ENCODE measurements at regions not wholly inside any gene's neighbourhood (a gene's known extent, or its start where the extent isn't known, plus 50 kb on each side); places are given as distances from the start of the nearest gene placed in this dataset.
"Not testable (repeated sequence)": the region's sequence is repeated elsewhere in the genome, so short reads cannot be mapped to it uniquely, and the experiment has no call there.

DNA sequence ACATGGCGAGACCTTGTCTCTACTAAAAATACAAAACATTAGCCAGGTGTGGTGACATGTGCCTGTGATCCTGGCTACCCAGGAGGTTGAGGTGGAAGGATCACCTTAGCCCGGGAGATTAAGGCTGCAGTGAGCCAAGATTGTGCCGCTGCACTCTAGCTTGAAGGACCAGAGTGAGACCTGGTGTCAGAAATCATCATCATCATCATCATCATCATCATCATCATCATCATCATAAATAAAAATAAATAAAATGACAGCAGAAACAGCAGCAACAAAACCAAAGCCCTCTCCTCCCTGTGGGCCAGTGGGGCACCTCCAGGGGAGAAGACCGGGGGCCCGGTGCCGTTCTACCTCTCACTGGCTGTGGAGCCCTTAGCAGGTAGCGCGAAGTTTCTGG lies 281.9 kb upstream of the CRY1 start:
- 97% methylated on average over 8 of the region's 8 CpGs for WGBS (ENCODE audit: insufficient coverage)
- no peak overlapping the region for H3K4me3 ChIP-seq (ENCODE audit: control insufficient read depth in 1 of 7, extremely low read depth in 1 of 7, insufficient read depth in 4 of 7, low read depth in 2 of 7, low read length in 6 of 7)
- H3K36me3 ChIP-seq (ENCODE audit: control insufficient read depth in 4 of 4, insufficient read depth in 4 of 4, low read length in 3 of 4), result no peaks in the 10 kb centered on the region
- H3K27ac ChIP-seq (ENCODE audit: insufficient read depth in 1 of 2, low read depth in 1 of 2, low read length in 2 of 2, poor library complexity in 1 of 2, severe bottlenecking in 2 of 2), result no peak overlapping the region
- H3K27me3 ChIP-seq (replicated peaks in 2 of 5; ENCODE audit: control insufficient read depth in 4 of 5, insufficient read depth in 5 of 5, low read length in 4 of 5), result peaks cover 0 to 2% (median 0%) of the 10 kb centered on the region in 5 experiments
- ChIA-PET POLR2A (no interaction called here), CTCF (interaction anchor here (1.0 to 1.8 kb wide), 3 partner anchors 28 to 230 kb away, joined by 3 to 5 read pairs (median 3); no protein-coding TSS in a partner anchor)
- peaks cover 6 to 28% (median 17%) of the 10 kb centered on the region in 4 experiments for H3K4me1 ChIP-seq (ENCODE audit: control extremely low read depth in 1 of 4, control insufficient read depth in 4 of 4, insufficient read depth in 4 of 4, low read length in 3 of 4)
- no peaks in the 10 kb centered on the region for H3K9me3 ChIP-seq (ENCODE audit: control extremely low read depth in 1 of 5, control insufficient read depth in 4 of 5, insufficient read depth in 2 of 5, low read depth in 1 of 5, low read length in 4 of 5)
- no peak for DNase-seq

DNA sequence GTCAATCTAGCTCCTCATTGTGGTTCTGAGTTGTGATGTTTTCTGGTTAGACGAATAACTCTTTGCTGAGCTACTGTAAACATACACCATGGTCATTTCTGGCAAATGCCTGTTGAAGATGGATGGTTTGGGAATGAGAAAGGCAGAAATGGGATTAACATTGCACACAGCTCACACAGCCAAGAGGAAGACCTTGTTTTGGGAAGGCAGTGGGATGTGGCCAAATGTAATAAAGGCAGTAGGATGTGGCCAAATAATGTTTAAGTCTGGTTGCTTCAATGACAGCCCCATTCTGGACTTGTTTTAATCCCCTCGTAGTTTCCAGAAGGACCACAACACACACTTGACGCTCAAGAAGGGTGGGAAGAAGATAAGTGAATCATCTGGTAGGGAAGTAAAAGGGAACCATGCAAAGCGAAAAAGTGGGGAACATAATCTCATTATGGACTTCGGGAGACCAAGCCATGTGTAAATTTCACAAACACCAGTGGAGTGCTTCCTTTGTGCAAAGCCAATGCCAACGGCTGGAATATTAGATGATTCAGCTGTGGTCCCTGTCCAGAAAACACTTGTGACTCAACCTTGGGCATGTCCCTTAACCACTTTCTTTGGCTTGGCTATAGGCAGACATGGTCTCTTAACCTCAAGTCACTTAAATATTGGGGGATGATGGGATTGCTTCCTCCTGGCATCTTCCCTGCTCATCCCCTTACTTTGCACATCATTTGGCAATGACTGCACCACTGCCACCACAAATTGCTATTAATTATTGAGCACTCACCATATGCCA lies 284.4 kb upstream of the CRY1 start:
- POLR2A ChIA-PET, result no interaction called here

DNA sequence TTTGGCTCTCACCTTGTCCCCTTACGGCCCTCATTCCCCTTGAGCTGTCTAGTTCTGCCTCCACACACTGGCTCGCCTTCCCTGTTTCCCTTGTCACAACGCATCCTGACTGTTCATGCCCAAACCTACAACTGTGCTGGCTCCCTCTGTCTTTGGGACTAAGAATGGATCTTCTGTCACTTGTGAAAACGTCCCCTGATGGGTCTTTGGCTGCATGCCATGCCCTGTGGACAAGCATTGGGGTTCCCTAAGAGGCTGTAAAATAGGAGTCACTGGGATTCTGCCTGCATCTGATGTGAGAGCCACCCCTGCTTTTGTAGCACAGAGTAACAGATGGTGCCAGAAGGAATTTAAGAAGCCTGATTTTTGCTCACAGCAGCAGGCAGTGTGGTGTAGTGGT lies 285.3 kb upstream of the CRY1 start:
- H3K27me3 ChIP-seq (replicated peaks in 2 of 5; ENCODE audit: control insufficient read depth in 4 of 5, insufficient read depth in 5 of 5, low read length in 4 of 5), result peaks cover 0 to 2% (median 0%) of the 10 kb centered on the region in 5 experiments
- WGBS (ENCODE audit: insufficient coverage), result 87% methylated on average over 4 of the region's 4 CpGs
- no peaks in the 10 kb centered on the region for H3K36me3 ChIP-seq (ENCODE audit: control insufficient read depth in 4 of 4, insufficient read depth in 4 of 4, low read length in 3 of 4)
- no peaks in the 10 kb centered on the region for H3K9me3 ChIP-seq (ENCODE audit: control extremely low read depth in 1 of 5, control insufficient read depth in 4 of 5, insufficient read depth in 2 of 5, low read depth in 1 of 5, low read length in 4 of 5)
- ChIA-PET CTCF (interaction anchor here (1.5 to 1.6 kb wide), 2 partner anchors 8 to 11 kb away, joined by 3 to 6 read pairs; no protein-coding TSS in a partner anchor), POLR2A (no interaction called here)
- H3K27ac ChIP-seq (ENCODE audit: insufficient read depth in 1 of 2, low read depth in 1 of 2, low read length in 2 of 2, poor library complexity in 1 of 2, severe bottlenecking in 2 of 2), result no peak overlapping the region
- no peak for DNase-seq
- no peak overlapping the region for H3K4me3 ChIP-seq (ENCODE audit: control insufficient read depth in 1 of 7, extremely low read depth in 1 of 7, insufficient read depth in 4 of 7, low read depth in 2 of 7, low read length in 6 of 7)
- H3K4me1 ChIP-seq (ENCODE audit: control extremely low read depth in 1 of 4, control insufficient read depth in 4 of 4, insufficient read depth in 4 of 4, low read length in 3 of 4), result peaks cover 0 to 9% (median 6%) of the 10 kb centered on the region in 4 experiments

More for the DNA sequence above, 284.4 kb upstream of the CRY1 start:
- Histone ChIP-seq H3K4me3 (ENCODE audit: control insufficient read depth in 1 of 7, extremely low read depth in 1 of 7, insufficient read depth in 4 of 7, low read depth in 2 of 7, low read length in 6 of 7) (no peak overlapping the region), H3K27ac (ENCODE audit: insufficient read depth in 1 of 2, low read depth in 1 of 2, low read length in 2 of 2, poor library complexity in 1 of 2, severe bottlenecking in 2 of 2) (no peak overlapping the region), H3K36me3 (ENCODE audit: control insufficient read depth in 4 of 4, insufficient read depth in 4 of 4, low read length in 3 of 4) (no peaks in the 10 kb centered on the region), H3K4me1 (ENCODE audit: control extremely low read depth in 1 of 4, control insufficient read depth in 4 of 4, insufficient read depth in 4 of 4, low read length in 3 of 4) (peaks cover 0 to 16% (median 9%) of the 10 kb centered on the region in 4 experiments), H3K9me3 (ENCODE audit: control extremely low read depth in 1 of 5, control insufficient read depth in 4 of 5, insufficient read depth in 2 of 5, low read depth in 1 of 5, low read length in 4 of 5) (no peaks in the 10 kb centered on the region), H3K27me3 (replicated peaks in 2 of 5; ENCODE audit: control insufficient read depth in 4 of 5, insufficient read depth in 5 of 5, low read length in 4 of 5) (peaks cover 0 to 2% (median 0%) of the 10 kb centered on the region in 5 experiments)
- WGBS (ENCODE audit: insufficient coverage), result 96% methylated on average over 4 of the region's 6 CpGs
- CTCF ChIA-PET, result interaction anchor here (1.5 to 1.6 kb wide), 2 partner anchors 9 to 11 kb away, joined by 3 to 6 read pairs; no protein-coding TSS in a partner anchor
- no peak for DNase-seq

DNA sequence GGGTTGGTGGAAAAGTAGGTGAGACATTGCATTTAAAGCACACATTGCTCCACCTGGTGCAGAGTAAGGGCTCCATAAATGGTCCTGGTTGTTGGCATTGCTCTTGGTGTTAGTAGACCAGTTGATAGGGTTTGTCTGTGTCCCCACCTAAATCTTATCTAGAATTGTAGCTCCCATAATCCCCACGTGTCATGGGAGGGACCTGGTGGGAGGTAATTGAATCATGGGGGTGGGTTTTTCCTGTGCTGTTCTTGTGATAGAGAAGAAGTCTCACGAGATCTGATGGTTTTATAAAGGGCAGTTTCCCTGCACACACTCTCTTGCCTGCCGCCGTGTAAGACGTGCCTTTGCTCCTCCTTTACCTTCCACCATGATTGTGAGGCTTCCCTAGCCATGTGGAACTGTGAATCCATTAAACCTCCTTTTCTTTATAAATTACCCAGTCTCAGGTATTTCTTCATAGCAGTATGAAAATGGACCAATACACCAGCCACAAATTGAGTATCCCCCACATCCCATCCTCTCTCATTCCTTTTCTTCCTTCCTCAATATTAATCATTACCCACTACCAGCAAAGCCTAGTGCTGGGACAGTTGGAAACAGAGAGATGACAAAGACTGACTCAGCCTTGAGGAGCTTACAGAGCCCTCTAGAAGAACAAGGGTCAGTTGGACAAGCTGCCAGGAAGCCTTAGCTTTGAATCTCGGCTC lies 285.9 kb upstream of the CRY1 start:
- POLR2A ChIA-PET; H3K4me3 ChIP-seq (ENCODE audit: control insufficient read depth in 1 of 7, extremely low read depth in 1 of 7, insufficient read depth in 4 of 7, low read depth in 2 of 7, low read length in 6 of 7); DNase-seq; CTCF ChIA-PET; H3K4me1 ChIP-seq (ENCODE audit: control extremely low read depth in 1 of 4, control insufficient read depth in 4 of 4, insufficient read depth in 4 of 4, low read length in 3 of 4); H3K36me3 ChIP-seq (ENCODE audit: control insufficient read depth in 4 of 4, insufficient read depth in 4 of 4, low read length in 3 of 4); H3K9me3 ChIP-seq (ENCODE audit: control extremely low read depth in 1 of 5, control insufficient read depth in 4 of 5, insufficient read depth in 2 of 5, low read depth in 1 of 5, low read length in 4 of 5); H3K27me3 ChIP-seq (replicated peaks in 2 of 5; ENCODE audit: control insufficient read depth in 4 of 5, insufficient read depth in 5 of 5, low read length in 4 of 5); H3K27ac ChIP-seq (ENCODE audit: insufficient read depth in 1 of 2, low read depth in 1 of 2, low read length in 2 of 2, poor library complexity in 1 of 2, severe bottlenecking in 2 of 2): not testable (repeated sequence)
- 92% methylated on average over 5 of the region's 6 CpGs for WGBS (ENCODE audit: insufficient coverage)

DNA sequence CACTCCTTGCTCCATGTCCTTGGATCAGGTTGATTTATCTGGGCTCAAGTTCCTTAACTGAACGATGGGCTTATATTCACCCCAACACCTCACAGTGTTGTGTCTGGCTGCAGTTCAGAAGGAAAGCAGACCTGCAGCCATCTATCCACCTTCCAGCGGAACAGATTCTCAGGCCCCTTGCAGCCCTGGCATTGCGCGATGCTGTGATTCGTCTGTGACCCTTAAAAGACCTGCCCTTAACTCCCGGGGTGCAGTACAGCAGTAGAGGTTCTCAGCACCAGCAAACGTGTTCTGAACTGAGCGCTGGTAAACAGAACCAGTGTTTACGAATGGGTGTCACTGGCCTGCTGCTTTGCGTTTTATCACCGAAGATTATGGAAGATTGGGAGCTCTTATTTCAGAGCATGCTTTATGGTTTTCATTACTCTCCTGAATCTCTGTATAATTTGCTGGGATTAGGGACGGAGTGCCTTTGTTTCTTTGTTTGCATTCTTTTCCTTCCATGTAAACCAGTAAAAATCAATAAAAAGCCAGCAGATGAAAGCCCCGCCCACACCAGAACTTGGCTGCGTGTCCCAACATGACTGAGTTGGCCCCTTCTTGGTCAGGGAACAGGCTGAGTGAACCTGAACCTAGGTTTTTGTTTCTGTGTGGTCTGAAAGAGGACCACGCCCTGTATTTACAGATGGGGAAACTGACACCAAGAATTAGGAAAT lies 286.7 kb upstream of the CRY1 start:
- Histone ChIP-seq H3K9me3 (ENCODE audit: control extremely low read depth in 1 of 5, control insufficient read depth in 4 of 5, insufficient read depth in 2 of 5, low read depth in 1 of 5, low read length in 4 of 5) (no peaks in the 10 kb centered on the region), H3K4me3 (ENCODE audit: control insufficient read depth in 1 of 7, extremely low read depth in 1 of 7, insufficient read depth in 4 of 7, low read depth in 2 of 7, low read length in 6 of 7) (no peak overlapping the region), H3K4me1 (ENCODE audit: control extremely low read depth in 1 of 4, control insufficient read depth in 4 of 4, insufficient read depth in 4 of 4, low read length in 3 of 4) (no peaks in the 10 kb centered on the region), H3K27me3 (replicated peaks in 2 of 5; ENCODE audit: control insufficient read depth in 4 of 5, insufficient read depth in 5 of 5, low read length in 4 of 5) (no peaks in the 10 kb centered on the region), H3K27ac (ENCODE audit: insufficient read depth in 1 of 2, low read depth in 1 of 2, low read length in 2 of 2, poor library complexity in 1 of 2, severe bottlenecking in 2 of 2) (no peak overlapping the region), H3K36me3 (ENCODE audit: control insufficient read depth in 4 of 4, insufficient read depth in 4 of 4, low read length in 3 of 4) (peaks cover 0 to under 1% (median 0%) of the 10 kb centered on the region in 4 experiments)
- 89% methylated on average over 9 of the region's 15 CpGs for WGBS (ENCODE audit: insufficient coverage)
- ChIA-PET POLR2A (no interaction called here), CTCF (no interaction called here)
- DNase-seq, result no peak

DNA sequence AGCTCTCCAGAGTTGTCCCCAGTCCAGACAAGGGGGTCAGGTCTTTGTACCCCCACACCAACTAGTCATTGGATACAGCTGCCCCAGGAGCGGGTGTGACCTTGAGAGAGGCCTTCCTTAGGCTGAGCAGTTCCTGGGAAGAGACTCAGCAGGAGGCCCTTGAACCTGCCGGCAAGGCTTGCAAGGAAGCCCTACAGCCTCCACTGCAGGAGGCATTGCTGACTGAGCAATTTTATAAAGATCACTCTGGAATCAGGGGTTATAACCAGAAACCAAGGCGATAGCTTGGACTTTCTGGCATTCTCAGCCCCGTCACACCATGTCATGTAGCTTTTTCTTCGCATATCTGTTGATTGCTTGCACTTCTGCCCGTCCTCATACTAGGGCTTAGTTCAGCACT lies 291.3 kb upstream of the CRY1 start:
- Histone ChIP-seq H3K27me3 (replicated peaks in 2 of 5; ENCODE audit: control insufficient read depth in 4 of 5, insufficient read depth in 5 of 5, low read length in 4 of 5) (no peaks in the 10 kb centered on the region), H3K36me3 (ENCODE audit: control insufficient read depth in 4 of 4, insufficient read depth in 4 of 4, low read length in 3 of 4) (peaks cover 0 to 2% (median 0%) of the 10 kb centered on the region in 4 experiments), H3K4me3 (ENCODE audit: control insufficient read depth in 1 of 7, extremely low read depth in 1 of 7, insufficient read depth in 4 of 7, low read depth in 2 of 7, low read length in 6 of 7) (no peak overlapping the region), H3K4me1 (ENCODE audit: control extremely low read depth in 1 of 4, control insufficient read depth in 4 of 4, insufficient read depth in 4 of 4, low read length in 3 of 4) (peaks cover 0 to 7% (median 0%) of the 10 kb centered on the region in 4 experiments), H3K9me3 (ENCODE audit: control extremely low read depth in 1 of 5, control insufficient read depth in 4 of 5, insufficient read depth in 2 of 5, low read depth in 1 of 5, low read length in 4 of 5) (peaks cover 0 to 6% (median 0%) of the 10 kb centered on the region in 5 experiments), H3K27ac (ENCODE audit: insufficient read depth in 1 of 2, low read depth in 1 of 2, low read length in 2 of 2, poor library complexity in 1 of 2, severe bottlenecking in 2 of 2) (no peak overlapping the region)
- no peak for DNase-seq
- ChIA-PET CTCF (interaction anchor here (1.3 to 2.4 kb wide), 3 partner anchors 12 to 253 kb away, joined by 4 to 7 read pairs (median 5); no protein-coding TSS in a partner anchor), POLR2A (no interaction called here)
- 95% methylated on average over 6 of the region's 6 CpGs for WGBS (ENCODE audit: insufficient coverage)

Measured in common myeloid progenitor, CD34-positive (primary cell).